A549 (cell line): ENCODE measurements at regions not wholly inside any gene's neighbourhood (a gene's known extent, or its start where the extent isn't known, plus 50 kb on each side); places are given as distances from the start of the nearest gene placed in this dataset.

Experiments
- ATAC-seq, 2 experiments: fragments of 200-7000 bp in 1 of 2; fragments of >200 bp in 1 of 2; cut with Nextera tagmentation in 1 of 2; cut with Tn5 transposase in 1 of 2; 3 replicates each; pipeline versions ENCODE4 v1.8.0 to v1.9.1; 2018 to 2020; ENCODE audit warnings: mild to moderate bottlenecking in 1 of 2, moderate library complexity in 1 of 2
- CTCF ChIA-PET: fragments of 300-600 bp; sonication (Branson Sonifier 250); formaldehyde crosslinking; extraction: SDS; loops from one replicate; lab custom pipeline; 2021; ENCODE audit warnings: antibody characterized with exemption, inconsistent platforms; lab: Yijun Ruan, JAX
- POLR2A ChIA-PET: fragments of 350-600 bp; formaldehyde crosslinking; extraction: SDS; loops from one replicate; lab custom pipeline; 2021; ENCODE audit warnings: antibody characterized with exemption, inconsistent platforms; lab: Yijun Ruan, JAX
- DNase-seq, 2 experiments: peaks; one replicate each; pipeline versions ENCODE4 v3.0.0 to v3.0.0-alpha.2; 2011 to 2016; ENCODE audit warnings: low read depth in 1 of 2, low spot score in 1 of 2
- FAIRE-seq: peaks from 2 replicates; lab custom pipeline; 2011; peaks lifted over from hg19 to GRCh38; lab: Jason Lieb, UNC
- H3K27ac ChIP-seq, 2 experiments: fragments of >200 bp; sonication (Bioruptor Twin); formaldehyde crosslinking; 3 replicates each; pipeline ENCODE4 v1.5.1; 2016 to 2017
- H3K4me1 ChIP-seq: fragments of >200 bp; sonication (Bioruptor Twin); formaldehyde crosslinking; 3 replicates; pipeline ENCODE4 v1.6.1; 2016
- H3K4me2 ChIP-seq: fragments of >200 bp; sonication (Bioruptor Twin); formaldehyde crosslinking; 3 replicates; pipeline ENCODE4 v1.6.1; 2016
- H3K4me3 ChIP-seq: fragments of >200 bp; sonication (Bioruptor Twin); formaldehyde crosslinking; 3 replicates; pipeline ENCODE4 v1.5.1; 2016
- H3K9me3 ChIP-seq: fragments of >200 bp; sonication (Bioruptor Twin); formaldehyde crosslinking; 3 replicates; pipeline ENCODE4 v1.6.1; 2016
- CBX2 ChIP-seq: fragments of 200-600 bp; sonication (generic); IDR thresholded peaks from 2 replicates; pipeline ENCODE4 v1.6.1; 2016; ENCODE audit warnings: low read depth, mild to moderate bottlenecking, borderline replicate concordance
- E2F6 ChIP-seq: IDR thresholded peaks from 2 replicates; pipeline ENCODE4 v1.6.1; 2012; ENCODE audit warnings: low read depth, borderline replicate concordance
- EHMT2 ChIP-seq: fragments of 200-600 bp; sonication (generic); IDR thresholded peaks from 2 replicates; pipeline ENCODE4 v1.6.1; 2016; ENCODE audit warnings: antibody characterized with exemption, low read depth, mild to moderate bottlenecking, moderate library complexity
- EP300 ChIP-seq, 2 experiments: fragments of >200 bp; sonication (Bioruptor Twin); formaldehyde crosslinking; IDR thresholded peaks; 2 replicates in 1 of 2; 3 replicates in 1 of 2; pipeline ENCODE4 v1.6.1; 2016 to 2017
- ESRRA ChIP-seq: fragments of 150-350 bp; IDR thresholded peaks from 2 replicates; pipeline ENCODE4 v1.6.1; 2014; ENCODE audit warnings: mild to moderate bottlenecking, low read length, borderline replicate concordance
- FOXS1 ChIP-seq: fragments of 250-450 bp; sonication (Bioruptor Pico); IDR thresholded peaks from 2 replicates; pipeline ENCODE4 v1.5.0; 2020; ENCODE audit warnings: mild to moderate bottlenecking, moderate library complexity
- HMGXB4 ChIP-seq: fragments of 250-450 bp; sonication (Bioruptor Pico); IDR thresholded peaks from 2 replicates; pipeline ENCODE4 v1.5.0; 2021; ENCODE audit warnings: mild to moderate bottlenecking, moderate library complexity, borderline replicate concordance
- HOXA7 ChIP-seq: fragments of 250-450 bp; sonication (Bioruptor Pico); IDR thresholded peaks from 2 replicates; pipeline ENCODE4 v1.5.0; 2020; ENCODE audit warnings: mild to moderate bottlenecking, moderate library complexity
- MAFK ChIP-seq: fragments of 450-650 bp; IDR thresholded peaks from 2 replicates; pipeline ENCODE4 v1.6.1; 2014; ENCODE audit not compliant: partially characterized antibody
- MAZ ChIP-seq: fragments of 150-350 bp; IDR thresholded peaks from 2 replicates; pipeline ENCODE4 v1.6.1; 2014; ENCODE audit warnings: antibody characterized with exemption, low read depth, low read length, borderline replicate concordance
- PHF8 ChIP-seq: fragments of 200-600 bp; sonication (generic); IDR thresholded peaks from 2 replicates; pipeline ENCODE4 v1.6.1; 2016; ENCODE audit warnings: low read depth, mild to moderate bottlenecking, antibody characterized with exemption, moderate library complexity, borderline replicate concordance
- POLR2AphosphoS2 ChIP-seq: conservative IDR thresholded peaks from 2 replicates; pipeline ENCODE4 v1.6.1; 2012; ENCODE audit warnings: low read length, improper control_type of control experiment, inconsistent platforms
- RARB ChIP-seq: fragments of 250-450 bp; sonication (Bioruptor Pico); IDR thresholded peaks from 2 replicates; pipeline ENCODE4 v1.8.0; 2021; ENCODE audit warnings: mild to moderate bottlenecking, moderate library complexity
- RCOR1 ChIP-seq: fragments of 150-350 bp; IDR thresholded peaks from 2 replicates; pipeline ENCODE4 v1.6.1; 2014; ENCODE audit warnings: antibody characterized with exemption, low read length, low read depth
- RNF2 ChIP-seq: fragments of 200-600 bp; sonication (generic); IDR thresholded peaks from 2 replicates; pipeline ENCODE4 v1.6.1; 2016; ENCODE audit warnings: low read depth, mild to moderate bottlenecking, antibody characterized with exemption, moderate library complexity, borderline replicate concordance
- TFCP2L1 ChIP-seq: fragments of 250-450 bp; sonication (Bioruptor Pico); IDR thresholded peaks from 2 replicates; pipeline ENCODE4 v1.5.0; 2021; ENCODE audit warnings: mild to moderate bottlenecking
- TP53 ChIP-seq: fragments of 250-450 bp; sonication (Bioruptor Pico); IDR thresholded peaks from 2 replicates; pipeline ENCODE4 v1.5.0; 2021; ENCODE audit warnings: mild to moderate bottlenecking, moderate library complexity
- ZFP36 ChIP-seq: fragments of 450-650 bp; IDR thresholded peaks from 2 replicates; pipeline ENCODE4 v1.6.1; 2014; ENCODE audit warnings: borderline replicate concordance; ENCODE audit not compliant: partially characterized antibody
- ZSCAN20 ChIP-seq: fragments of 250-450 bp; sonication (Bioruptor Pico); IDR thresholded peaks from 2 replicates; pipeline ENCODE4 v1.8.0; 2022; ENCODE audit warnings: mild to moderate bottlenecking, moderate library complexity
- WGBS: methylation state at CpG from one replicate; pipeline ENCODE4 v1.1.6; 2017; ENCODE audit errors: missing lambda C conversion rate; 5-methylcytosine and 5-hydroxymethylcytosine counted together
- TF ChIP-seq, protein P1 (sequence below): fragments of 250-450 bp; sonication (Bioruptor Pico); IDR thresholded peaks from 2 replicates; pipeline ENCODE4 v1.5.0; 2020; ENCODE audit warnings: low read depth, mild to moderate bottlenecking, moderate library complexity
- TF ChIP-seq, protein P2 (sequence below): fragments of 200-600 bp; sonication (generic); IDR thresholded peaks from 2 replicates; pipeline ENCODE4 v1.6.1; 2016; ENCODE audit warnings: antibody characterized with exemption, mild to moderate bottlenecking, moderate library complexity
- TF ChIP-seq, protein P3 (sequence below): fragments of >200 bp; sonication (Bioruptor Twin); formaldehyde crosslinking; IDR thresholded peaks from 3 replicates; pipeline ENCODE4 v1.6.1; 2016

GRCh38 chr5:68374796-68375518 lies 159.4 kb downstream of the PIK3R1 start:
- no peak overlapping the region for H3K4me2 ChIP-seq
- H3K9me3 ChIP-seq, result no peaks in the 10 kb centered on the region
- no peak for ATAC-seq
- 16% methylated on average over 1 of the region's 1 CpG for WGBS
- H3K4me1 ChIP-seq, result no peaks in the 10 kb centered on the region
- no peak for FAIRE-seq
- TF ChIP-seq RNF2 (no peak), E2F6 (no peak), PHF8 (no peak), EP300 (IDR thresholded peaks at IDR 0.05) (no peak), RARB (CRISPR knock-in tag) (no peak), MAZ (no peak), MAFK (no peak), ESRRA (no peak)
- TF ChIP-seq, protein P1, sequence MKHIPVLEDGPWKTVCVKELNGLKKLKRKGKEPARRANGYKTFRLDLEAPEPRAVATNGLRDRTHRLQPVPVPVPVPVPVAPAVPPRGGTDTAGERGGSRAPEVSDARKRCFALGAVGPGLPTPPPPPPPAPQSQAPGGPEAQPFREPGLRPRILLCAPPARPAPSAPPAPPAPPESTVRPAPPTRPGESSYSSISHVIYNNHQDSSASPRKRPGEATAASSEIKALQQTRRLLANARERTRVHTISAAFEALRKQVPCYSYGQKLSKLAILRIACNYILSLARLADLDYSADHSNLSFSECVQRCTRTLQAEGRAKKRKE, result no peak
- no peak for DNase-seq
- ChIA-PET POLR2A (no interaction called here), CTCF (interaction anchor here (1.3 kb wide), 1 partner anchor 45 kb away, joined by 3 read pairs; no protein-coding TSS in a partner anchor)
- H3K27ac ChIP-seq, result no peak overlapping the region
- H3K4me3 ChIP-seq, result no peak overlapping the region

GRCh38 chr5:68375540-68375939 lies 160.0 kb downstream of the PIK3R1 start:
- ATAC-seq, result no peak
- 56% methylated on average over 3 of the region's 3 CpGs for WGBS
- Histone ChIP-seq H3K4me1 (no peaks in the 10 kb centered on the region), H3K4me2 (no peak overlapping the region), H3K9me3 (no peaks in the 10 kb centered on the region), H3K4me3 (no peak overlapping the region), H3K27ac (no peak overlapping the region)
- ChIA-PET CTCF (interaction anchor here (1.3 kb wide), 1 partner anchor 44 kb away, joined by 3 read pairs; no protein-coding TSS in a partner anchor), POLR2A (no interaction called here)
- no peak for DNase-seq
- FAIRE-seq, result no peak
- TF ChIP-seq ZFP36 (no peak), TP53 (no peak), EHMT2 (no peak), RCOR1 (no peak), CBX2 (no peak), TFCP2L1 (CRISPR knock-in tag) (no peak), POLR2AphosphoS2 (no peak), HOXA7 (CRISPR knock-in tag) (no peak)
- TF ChIP-seq, protein P2, sequence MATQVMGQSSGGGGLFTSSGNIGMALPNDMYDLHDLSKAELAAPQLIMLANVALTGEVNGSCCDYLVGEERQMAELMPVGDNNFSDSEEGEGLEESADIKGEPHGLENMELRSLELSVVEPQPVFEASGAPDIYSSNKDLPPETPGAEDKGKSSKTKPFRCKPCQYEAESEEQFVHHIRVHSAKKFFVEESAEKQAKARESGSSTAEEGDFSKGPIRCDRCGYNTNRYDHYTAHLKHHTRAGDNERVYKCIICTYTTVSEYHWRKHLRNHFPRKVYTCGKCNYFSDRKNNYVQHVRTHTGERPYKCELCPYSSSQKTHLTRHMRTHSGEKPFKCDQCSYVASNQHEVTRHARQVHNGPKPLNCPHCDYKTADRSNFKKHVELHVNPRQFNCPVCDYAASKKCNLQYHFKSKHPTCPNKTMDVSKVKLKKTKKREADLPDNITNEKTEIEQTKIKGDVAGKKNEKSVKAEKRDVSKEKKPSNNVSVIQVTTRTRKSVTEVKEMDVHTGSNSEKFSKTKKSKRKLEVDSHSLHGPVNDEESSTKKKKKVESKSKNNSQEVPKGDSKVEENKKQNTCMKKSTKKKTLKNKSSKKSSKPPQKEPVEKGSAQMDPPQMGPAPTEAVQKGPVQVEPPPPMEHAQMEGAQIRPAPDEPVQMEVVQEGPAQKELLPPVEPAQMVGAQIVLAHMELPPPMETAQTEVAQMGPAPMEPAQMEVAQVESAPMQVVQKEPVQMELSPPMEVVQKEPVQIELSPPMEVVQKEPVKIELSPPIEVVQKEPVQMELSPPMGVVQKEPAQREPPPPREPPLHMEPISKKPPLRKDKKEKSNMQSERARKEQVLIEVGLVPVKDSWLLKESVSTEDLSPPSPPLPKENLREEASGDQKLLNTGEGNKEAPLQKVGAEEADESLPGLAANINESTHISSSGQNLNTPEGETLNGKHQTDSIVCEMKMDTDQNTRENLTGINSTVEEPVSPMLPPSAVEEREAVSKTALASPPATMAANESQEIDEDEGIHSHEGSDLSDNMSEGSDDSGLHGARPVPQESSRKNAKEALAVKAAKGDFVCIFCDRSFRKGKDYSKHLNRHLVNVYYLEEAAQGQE, result no peak

- no peak for ATAC-seq
- ChIA-PET CTCF (no interaction called here), POLR2A (no interaction called here)
- FAIRE-seq, result no peak
- no peak for DNase-seq
- Histone ChIP-seq H3K4me3 (no peak overlapping the region), H3K9me3 (no peaks in the 10 kb centered on the region), H3K27ac (no peak overlapping the region), H3K4me2 (no peak overlapping the region), H3K4me1 (no peaks in the 10 kb centered on the region)
- TF ChIP-seq TP53 (no peak), E2F6 (no peak), ZSCAN20 (CRISPR knock-in tag) (no peak), HMGXB4 (CRISPR knock-in tag) (no peak), POLR2AphosphoS2 (no peak), TFCP2L1 (CRISPR knock-in tag) (no peak), FOXS1 (no peak)
- TF ChIP-seq, protein P3, sequence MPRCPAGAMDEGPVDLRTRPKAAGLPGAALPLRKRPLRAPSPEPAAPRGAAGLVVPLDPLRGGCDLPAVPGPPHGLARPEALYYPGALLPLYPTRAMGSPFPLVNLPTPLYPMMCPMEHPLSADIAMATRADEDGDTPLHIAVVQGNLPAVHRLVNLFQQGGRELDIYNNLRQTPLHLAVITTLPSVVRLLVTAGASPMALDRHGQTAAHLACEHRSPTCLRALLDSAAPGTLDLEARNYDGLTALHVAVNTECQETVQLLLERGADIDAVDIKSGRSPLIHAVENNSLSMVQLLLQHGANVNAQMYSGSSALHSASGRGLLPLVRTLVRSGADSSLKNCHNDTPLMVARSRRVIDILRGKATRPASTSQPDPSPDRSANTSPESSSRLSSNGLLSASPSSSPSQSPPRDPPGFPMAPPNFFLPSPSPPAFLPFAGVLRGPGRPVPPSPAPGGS, result no peak
- WGBS, result 61% methylated on average over 6 of the region's 6 CpGs
Observed at GRCh38 chr5:68376935-68377334, 161.4 kb downstream of the PIK3R1 start.
